Stimulated activated CD4-positive, alpha-beta T cell treated with anti-CD3 and anti-CD28 coated beads, Interleukin-15, amount 100 ng/mL, for 24 hours (primary cell): ENCODE measurements at regions not wholly inside any gene's neighbourhood (a gene's known extent, or its start where the extent isn't known, plus 50 kb on each side); places are given as distances from the start of the nearest gene placed in this dataset.
"Not testable (repeated sequence)": the region's sequence is repeated elsewhere in the genome, so short reads cannot be mapped to it uniquely, and the experiment has no call there.

Experiments used
- DNase-seq: peaks from one replicate; pipeline ENCODE4 v3.0.0-alpha.2; 2020

- DNase-seq = no peak
Observed at GRCh38 chr7:8809320-8809719, 375.9 kb downstream of the NXPH1 start.

- no peak for DNase-seq
Observed at GRCh38 chr7:8817448-8818036, 384.1 kb downstream of the NXPH1 start.

GRCh38 chr7:8818406-8818805, 385.0 kb downstream of the NXPH1 start:
- no peak for DNase-seq

- no peak for DNase-seq
Observed at GRCh38 chr7:8822595-8822994, 389.2 kb downstream of the NXPH1 start.

GRCh38 chr7:8823486-8823885, 390.1 kb downstream of the NXPH1 start:
- no peak for DNase-seq

- no peak for DNase-seq
Observed at GRCh38 chr7:8827329-8827728, 393.9 kb downstream of the NXPH1 start.

- no peak for DNase-seq
Observed at GRCh38 chr7:8829100-8829499, 395.7 kb downstream of the NXPH1 start.

- DNase-seq = no peak
Observed at GRCh38 chr7:8831376-8831775, 398.0 kb downstream of the NXPH1 start.

GRCh38 chr7:8833355-8833754, 399.9 kb downstream of the NXPH1 start:
- no peak for DNase-seq

- DNase-seq = no peak
Observed at GRCh38 chr7:8841171-8841570, 407.8 kb downstream of the NXPH1 start.

- no peak for DNase-seq
Observed at GRCh38 chr7:8871716-8872115, 438.3 kb downstream of the NXPH1 start.

- no peak for DNase-seq
Observed at GRCh38 chr7:8881916-8882315, 448.5 kb downstream of the NXPH1 start.

- no peak for DNase-seq
Observed at GRCh38 chr7:8885480-8886000, 452.1 kb downstream of the NXPH1 start.

GRCh38 chr7:8890346-8890745, 456.9 kb downstream of the NXPH1 start:
- DNase-seq = not testable (repeated sequence)

- no peak for DNase-seq
Observed at GRCh38 chr7:8893775-8894174, 460.4 kb downstream of the NXPH1 start.

GRCh38 chr7:8906396-8907075, 473.1 kb downstream of the NXPH1 start:
- no peak for DNase-seq

- no peak for DNase-seq
Observed at GRCh38 chr7:8908889-8909288, 475.5 kb downstream of the NXPH1 start.

GRCh38 chr7:8913682-8914081, 480.3 kb downstream of the NXPH1 start:
- no peak for DNase-seq

GRCh38 chr7:8921807-8922206, 488.4 kb downstream of the NXPH1 start:
- no peak for DNase-seq

- DNase-seq = no peak
Observed at GRCh38 chr7:8922726-8923125, 489.3 kb downstream of the NXPH1 start.

GRCh38 chr7:8923164-8923806, 489.9 kb downstream of the NXPH1 start:
- DNase-seq = no peak

- no peak for DNase-seq
Observed at GRCh38 chr7:8931906-8932646, 498.7 kb downstream of the NXPH1 start.

GRCh38 chr7:8932751-8933150, 499.3 kb downstream of the NXPH1 start:
- DNase-seq = no peak

- no peak for DNase-seq
Observed at GRCh38 chr7:8937204-8937603, 503.8 kb downstream of the NXPH1 start.
